AG10803 (cell line): ENCODE measurements at regions not wholly inside any gene's neighbourhood (a gene's known extent, or its start where the extent isn't known, plus 50 kb on each side); places are given as distances from the start of the nearest gene placed in this dataset.

ENCODE experiments used
- DNase-seq: peaks from one replicate; pipeline ENCODE4 v3.0.0; 2010; ENCODE audit warnings: low read depth
- H3K4me3 ChIP-seq: 2 replicates; pipeline ENCODE4 v1.5.1; 2011; ENCODE audit warnings: mild to moderate bottlenecking, low read length, control low read depth
- TF ChIP-seq, protein P1 (sequence below): conservative IDR thresholded peaks from 2 replicates; pipeline ENCODE4 v1.5.1; 2011; ENCODE audit warnings: mild to moderate bottlenecking, low read length, control low read depth, inconsistent platforms

GRCh38 chr2:56565143-56565542, 381.4 kb downstream of the CCDC85A start:
- no peak overlapping the region for H3K4me3 ChIP-seq
- TF ChIP-seq, protein P1, sequence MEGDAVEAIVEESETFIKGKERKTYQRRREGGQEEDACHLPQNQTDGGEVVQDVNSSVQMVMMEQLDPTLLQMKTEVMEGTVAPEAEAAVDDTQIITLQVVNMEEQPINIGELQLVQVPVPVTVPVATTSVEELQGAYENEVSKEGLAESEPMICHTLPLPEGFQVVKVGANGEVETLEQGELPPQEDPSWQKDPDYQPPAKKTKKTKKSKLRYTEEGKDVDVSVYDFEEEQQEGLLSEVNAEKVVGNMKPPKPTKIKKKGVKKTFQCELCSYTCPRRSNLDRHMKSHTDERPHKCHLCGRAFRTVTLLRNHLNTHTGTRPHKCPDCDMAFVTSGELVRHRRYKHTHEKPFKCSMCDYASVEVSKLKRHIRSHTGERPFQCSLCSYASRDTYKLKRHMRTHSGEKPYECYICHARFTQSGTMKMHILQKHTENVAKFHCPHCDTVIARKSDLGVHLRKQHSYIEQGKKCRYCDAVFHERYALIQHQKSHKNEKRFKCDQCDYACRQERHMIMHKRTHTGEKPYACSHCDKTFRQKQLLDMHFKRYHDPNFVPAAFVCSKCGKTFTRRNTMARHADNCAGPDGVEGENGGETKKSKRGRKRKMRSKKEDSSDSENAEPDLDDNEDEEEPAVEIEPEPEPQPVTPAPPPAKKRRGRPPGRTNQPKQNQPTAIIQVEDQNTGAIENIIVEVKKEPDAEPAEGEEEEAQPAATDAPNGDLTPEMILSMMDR: no peak
- DNase-seq: peak; percentile 29

GRCh38 chr2:56571074-56571473, 387.3 kb downstream of the CCDC85A start:
- no peak overlapping the region for H3K4me3 ChIP-seq
- no peak for DNase-seq
- TF ChIP-seq, protein P1: no peak

- TF ChIP-seq, protein P1: no peak
Measured at GRCh38 chr2:56576001-56576400, 392.2 kb downstream of the CCDC85A start.

DNA sequence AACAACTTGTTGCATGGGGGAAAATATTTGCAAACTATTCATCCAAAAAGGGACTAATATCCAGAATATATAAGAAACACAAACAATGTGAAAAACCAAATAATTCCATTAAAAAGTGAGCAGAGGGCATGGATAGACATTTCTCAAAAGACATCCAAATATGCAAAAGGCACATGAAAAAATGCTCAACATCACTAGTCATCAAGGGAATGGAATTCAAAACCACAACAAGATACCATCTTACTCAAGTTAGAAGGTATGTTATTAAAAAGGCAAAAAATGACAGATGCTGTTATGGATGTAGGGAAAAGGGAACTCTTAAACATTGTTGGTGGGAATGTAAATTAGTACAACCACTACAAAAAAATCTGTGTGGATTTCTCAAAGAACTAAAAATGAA, 396.5 kb downstream of the CCDC85A start:
- DNase-seq: peak; percentile 87
- H3K4me3 ChIP-seq: no peak overlapping the region
- TF ChIP-seq, protein P1: no peak

More at GRCh38 chr2:56576001-56576400, 392.2 kb downstream of the CCDC85A start:
- H3K4me3 ChIP-seq: no peak overlapping the region
- DNase-seq: no peak

DNA sequence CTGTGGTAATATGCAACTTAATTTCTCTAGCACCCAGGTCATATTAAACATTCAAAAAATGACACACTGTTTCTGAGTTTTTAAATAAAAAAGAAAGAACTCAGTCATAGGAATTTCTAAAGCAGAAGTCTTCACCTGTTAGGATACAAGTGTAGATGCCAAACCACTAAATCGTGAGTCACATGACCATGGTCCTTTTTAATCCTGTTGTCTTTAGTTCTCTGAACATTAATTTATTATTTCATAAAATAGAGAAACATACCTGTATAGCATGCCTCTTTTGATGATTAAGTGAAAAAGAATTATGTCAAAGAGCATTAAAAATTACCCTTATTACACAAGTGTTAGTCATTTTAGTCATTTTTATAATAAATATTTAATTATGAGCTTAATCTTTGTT, 398.8 kb downstream of the CCDC85A start:
- no peak for DNase-seq
- TF ChIP-seq, protein P1: no peak
- no peak overlapping the region for H3K4me3 ChIP-seq

DNA sequence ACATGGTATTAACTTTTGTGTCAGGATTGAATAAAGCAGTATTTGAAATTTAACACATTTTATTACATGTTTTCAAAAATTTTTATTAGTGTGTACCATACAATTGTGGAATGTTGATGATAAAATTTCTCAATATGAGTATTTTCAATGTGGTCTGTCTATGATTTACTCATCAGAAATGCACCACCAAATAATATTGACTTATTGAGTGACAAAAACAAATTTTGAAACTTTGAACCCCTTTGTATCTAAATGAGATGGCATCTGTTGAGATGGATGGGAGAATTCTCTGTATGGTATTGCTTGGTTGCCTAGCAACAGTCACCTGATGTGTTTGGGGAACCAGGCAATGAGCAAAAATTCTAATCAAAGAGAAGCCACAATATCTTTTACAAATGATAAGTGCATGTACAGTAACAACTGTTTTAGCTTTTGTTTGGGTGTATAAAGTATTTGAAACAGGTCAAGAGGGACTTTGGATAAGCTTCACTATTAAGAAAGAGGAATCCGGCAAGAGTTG, 400.1 kb downstream of the CCDC85A start:
- H3K4me3 ChIP-seq: no peak overlapping the region
- no peak for DNase-seq
- TF ChIP-seq, protein P1: no peak

- TF ChIP-seq, protein P1: no peak
- H3K4me3 ChIP-seq: no peak overlapping the region
- DNase-seq: peak; percentile 63
Measured at GRCh38 chr2:56587456-56587855, 403.7 kb downstream of the CCDC85A start.
